Activated CD8-positive, alpha-beta T cell treated with anti-CD3 and anti-CD28 coated beads for 36 hours (primary cell): ENCODE measurements at regions not wholly inside any gene's neighbourhood (a gene's known extent, or its start where the extent isn't known, plus 50 kb on each side); places are given as distances from the start of the nearest gene placed in this dataset.

Source experiments
- ATAC-seq: fragments of 200-7000 bp; cut with Tn5 transposase; one replicate; pipeline ENCODE4 v1.10.0; 2021; ENCODE audit warnings: mild to moderate bottlenecking, moderate library complexity
- CTCF ChIA-PET: fragments of 350-600 bp; sonication (Branson Sonifier 250); formaldehyde crosslinking; loops from one replicate; lab custom pipeline; 2021; ENCODE audit warnings: antibody characterized with exemption; lab: Charles Lee
- POLR2A ChIA-PET: fragments of 350-600 bp; sonication (Branson Sonifier 250); formaldehyde crosslinking; loops from one replicate; lab custom pipeline; 2021; ENCODE audit warnings: antibody characterized with exemption; lab: Charles Lee
- DNase-seq: peaks from one replicate; pipeline ENCODE4 v3.0.0-alpha.2; 2020
- H3K27ac Mint-ChIP-seq: one replicate; pipeline ENCODE4 v1.8.0; 2021; ENCODE audit warnings: mild to moderate bottlenecking, mixed read lengths
- H3K27me3 Mint-ChIP-seq: one replicate; pipeline ENCODE4 v1.8.0; 2021; ENCODE audit warnings: mixed read lengths
- H3K36me3 Mint-ChIP-seq: one replicate; pipeline ENCODE4 v1.8.0; 2021; ENCODE audit warnings: low read depth, mixed read lengths
- H3K4me1 Mint-ChIP-seq: one replicate; pipeline ENCODE4 v1.8.0; 2021; ENCODE audit warnings: low read depth, mixed read lengths
- H3K4me3 Mint-ChIP-seq: one replicate; pipeline ENCODE4 v1.8.0; 2021; ENCODE audit warnings: mild to moderate bottlenecking, moderate library complexity, mixed read lengths
- H3K9me3 Mint-ChIP-seq: one replicate; pipeline ENCODE4 v1.8.0; 2021; ENCODE audit warnings: mixed read lengths
- intact Hi-C: fragments of 100-400 bp; cut with micrococcal nuclease; formaldehyde crosslinking; loops from one replicate; pipeline ENCODE4 v1.10.0; 2022
- TF ChIP-seq, protein P1 (sequence below): fragments of 200-600 bp; IDR thresholded peaks from one replicate; pipeline ENCODE4 v1.8.0; 2022; ENCODE audit warnings: antibody characterized with exemption, mild to moderate bottlenecking

DNA sequence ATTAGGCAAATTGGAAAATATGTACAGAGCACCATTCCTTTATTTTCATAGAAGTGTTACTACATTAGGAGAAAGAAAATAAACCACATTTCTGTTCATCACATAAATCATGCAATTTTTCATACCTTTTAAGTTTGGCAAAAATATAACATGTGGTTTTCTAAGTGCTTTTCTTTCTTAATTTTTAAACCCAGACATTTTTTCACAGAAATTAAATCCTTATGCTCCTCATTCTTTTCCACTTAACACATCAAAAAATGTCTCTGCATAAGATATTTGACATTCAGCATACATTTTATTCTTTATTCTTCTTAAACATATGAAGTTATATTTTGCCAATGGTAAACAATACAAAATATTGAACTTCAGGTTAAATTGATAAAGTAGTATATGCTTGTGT is 826.6 kb upstream of the SLIT2 start:
- Mint-ChIP-seq H3K36me3 (no peaks in the 10 kb centered on the region), H3K4me1 (no peaks in the 10 kb centered on the region), H3K4me3 (no peak overlapping the region), H3K27me3 (no peaks in the 10 kb centered on the region), H3K9me3 (peaks cover 12% of the 10 kb centered on the region), H3K27ac (no peak overlapping the region)
- intact Hi-C loops, result no loop called here
- ATAC-seq (no peak), DNase-seq (no peak)
- ChIA-PET POLR2A (no interaction called here), CTCF (no interaction called here)
- TF ChIP-seq, protein P1, sequence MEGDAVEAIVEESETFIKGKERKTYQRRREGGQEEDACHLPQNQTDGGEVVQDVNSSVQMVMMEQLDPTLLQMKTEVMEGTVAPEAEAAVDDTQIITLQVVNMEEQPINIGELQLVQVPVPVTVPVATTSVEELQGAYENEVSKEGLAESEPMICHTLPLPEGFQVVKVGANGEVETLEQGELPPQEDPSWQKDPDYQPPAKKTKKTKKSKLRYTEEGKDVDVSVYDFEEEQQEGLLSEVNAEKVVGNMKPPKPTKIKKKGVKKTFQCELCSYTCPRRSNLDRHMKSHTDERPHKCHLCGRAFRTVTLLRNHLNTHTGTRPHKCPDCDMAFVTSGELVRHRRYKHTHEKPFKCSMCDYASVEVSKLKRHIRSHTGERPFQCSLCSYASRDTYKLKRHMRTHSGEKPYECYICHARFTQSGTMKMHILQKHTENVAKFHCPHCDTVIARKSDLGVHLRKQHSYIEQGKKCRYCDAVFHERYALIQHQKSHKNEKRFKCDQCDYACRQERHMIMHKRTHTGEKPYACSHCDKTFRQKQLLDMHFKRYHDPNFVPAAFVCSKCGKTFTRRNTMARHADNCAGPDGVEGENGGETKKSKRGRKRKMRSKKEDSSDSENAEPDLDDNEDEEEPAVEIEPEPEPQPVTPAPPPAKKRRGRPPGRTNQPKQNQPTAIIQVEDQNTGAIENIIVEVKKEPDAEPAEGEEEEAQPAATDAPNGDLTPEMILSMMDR, result no peak

GRCh38 chr4:19417256-19417655 is 834.4 kb upstream of the SLIT2 start:
- DNase-seq (no peak), ATAC-seq (no peak)
- Mint-ChIP-seq H3K36me3 (no peaks in the 10 kb centered on the region), H3K4me1 (no peaks in the 10 kb centered on the region), H3K9me3 (peaks cover 15% of the 10 kb centered on the region), H3K27me3 (no peaks in the 10 kb centered on the region), H3K27ac (no peak overlapping the region), H3K4me3 (no peak overlapping the region)
- TF ChIP-seq, protein P1, result no peak
- CTCF ChIA-PET, result no interaction called here
- POLR2A ChIA-PET, result no interaction called here
- intact Hi-C loops, result no loop called here

GRCh38 chr4:19416146-19416545 is 835.6 kb upstream of the SLIT2 start:
- intact Hi-C loops, result no loop called here
- no peak overlapping the region for H3K27ac Mint-ChIP-seq
- no peaks in the 10 kb centered on the region for H3K36me3 Mint-ChIP-seq
- ChIA-PET CTCF (no interaction called here), POLR2A (no interaction called here)
- peaks cover 15% of the 10 kb centered on the region for H3K9me3 Mint-ChIP-seq
- no peaks in the 10 kb centered on the region for H3K27me3 Mint-ChIP-seq
- no peak for ATAC-seq
- DNase-seq, result no peak
- no peak overlapping the region for H3K4me3 Mint-ChIP-seq
- H3K4me1 Mint-ChIP-seq, result no peaks in the 10 kb centered on the region
- TF ChIP-seq, protein P1, result no peak

- ChIA-PET CTCF (no interaction called here), POLR2A (no interaction called here)
- Mint-ChIP-seq H3K27me3 (no peaks in the 10 kb centered on the region), H3K9me3 (peaks cover 14% of the 10 kb centered on the region), H3K4me1 (no peaks in the 10 kb centered on the region), H3K36me3 (no peaks in the 10 kb centered on the region), H3K4me3 (no peak overlapping the region), H3K27ac (no peak overlapping the region)
- TF ChIP-seq, protein P1, result no peak
- ATAC-seq (no peak), DNase-seq (no peak)
- intact Hi-C loops, result no loop called here
These were observed 843.2 kb upstream of the SLIT2 start for GRCh38 chr4:19408490-19408889.

DNA sequence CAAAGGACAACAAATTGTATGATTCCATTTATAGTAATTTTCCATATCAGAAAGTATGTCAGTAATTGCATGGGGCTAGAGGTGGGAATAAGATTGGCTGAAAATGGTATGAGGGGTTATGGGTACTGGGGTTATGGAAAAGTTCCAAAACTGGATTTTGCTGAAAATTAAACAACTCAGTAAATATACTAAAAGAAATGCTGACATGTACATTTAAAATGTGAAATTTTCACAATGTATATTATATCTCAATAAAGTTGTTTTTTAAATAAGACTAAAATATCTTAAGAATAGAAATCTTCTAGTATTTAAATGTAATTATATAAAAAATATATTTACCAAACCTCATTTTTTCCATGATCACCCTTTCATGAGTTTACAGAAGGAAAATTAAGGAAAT is 844.9 kb upstream of the SLIT2 start:
- ChIA-PET CTCF (no interaction called here), POLR2A (no interaction called here)
- TF ChIP-seq, protein P1, result no peak
- no peak overlapping the region for H3K27ac Mint-ChIP-seq
- no peaks in the 10 kb centered on the region for H3K4me1 Mint-ChIP-seq
- H3K9me3 Mint-ChIP-seq, result peaks cover 16% of the 10 kb centered on the region
- ATAC-seq, result no peak
- H3K27me3 Mint-ChIP-seq, result no peaks in the 10 kb centered on the region
- H3K4me3 Mint-ChIP-seq, result no peak overlapping the region
- intact Hi-C loops, result no loop called here
- no peak for DNase-seq
- no peaks in the 10 kb centered on the region for H3K36me3 Mint-ChIP-seq
